Effector CD8-positive, alpha-beta T cell (primary cell): ENCODE measurements at regions not wholly inside any gene's neighbourhood (a gene's known extent, or its start where the extent isn't known, plus 50 kb on each side); places are given as distances from the start of the nearest gene placed in this dataset.

Experiments
- DNase-seq: peaks from one replicate; lab custom pipeline; 2025; lab: John Stamatoyannopoulos, UW

DNA sequence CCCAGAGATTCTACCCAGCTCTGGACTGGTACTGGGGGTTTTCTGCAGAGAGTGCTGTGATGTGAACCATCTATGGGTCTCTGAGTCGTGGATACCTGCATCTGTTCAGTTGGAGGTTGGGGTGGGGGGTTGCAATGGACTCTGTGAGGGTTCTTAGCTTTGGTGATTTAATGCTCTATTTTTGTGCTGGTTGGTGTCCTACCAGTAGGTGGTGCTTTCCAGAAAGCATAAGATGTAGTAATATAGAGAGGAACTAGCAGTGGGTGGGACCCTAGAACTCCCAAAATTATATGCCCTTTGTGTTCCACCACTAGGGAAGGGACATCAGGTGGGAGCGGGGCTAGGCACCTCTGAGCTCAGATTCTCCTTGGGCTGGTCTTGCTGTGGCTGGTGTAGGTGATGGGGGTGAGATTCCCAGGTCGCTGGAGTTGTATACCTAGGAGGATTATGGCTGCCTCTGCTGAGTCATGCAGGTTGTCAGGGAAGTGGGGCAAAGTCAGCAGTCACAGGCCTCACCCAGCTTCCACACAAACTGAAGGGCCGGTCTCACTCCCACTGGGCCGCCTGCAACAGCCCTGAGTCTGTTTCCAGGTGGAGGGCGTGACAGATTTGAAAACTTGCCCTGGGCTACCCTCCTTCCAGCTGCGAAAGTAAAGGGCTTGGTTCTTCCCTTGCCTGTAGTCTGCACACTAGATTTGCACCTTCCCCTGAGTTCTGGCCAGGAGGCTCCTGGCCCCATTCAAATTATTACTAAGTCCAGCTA is 573.0 kb upstream of the SLITRK1 start:
- no peak for DNase-seq

DNA sequence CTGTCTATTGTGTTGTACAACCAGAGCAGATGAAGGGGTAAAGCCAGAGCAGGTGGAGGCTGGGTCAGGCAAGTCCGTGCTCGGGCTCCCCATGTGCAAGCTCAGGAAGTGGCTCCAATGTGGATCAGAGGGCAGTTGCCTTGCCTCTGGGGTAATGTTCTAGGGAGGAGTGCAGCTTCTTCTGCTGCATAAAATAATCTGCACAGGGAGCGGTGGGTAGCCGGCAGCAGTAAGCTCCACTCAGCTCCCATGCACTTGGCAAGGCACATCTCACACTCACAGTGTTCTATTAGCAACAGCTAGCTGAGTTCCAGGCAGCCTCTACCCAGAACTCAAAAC is 565.3 kb upstream of the SLITRK1 start:
- no peak for DNase-seq

DNA sequence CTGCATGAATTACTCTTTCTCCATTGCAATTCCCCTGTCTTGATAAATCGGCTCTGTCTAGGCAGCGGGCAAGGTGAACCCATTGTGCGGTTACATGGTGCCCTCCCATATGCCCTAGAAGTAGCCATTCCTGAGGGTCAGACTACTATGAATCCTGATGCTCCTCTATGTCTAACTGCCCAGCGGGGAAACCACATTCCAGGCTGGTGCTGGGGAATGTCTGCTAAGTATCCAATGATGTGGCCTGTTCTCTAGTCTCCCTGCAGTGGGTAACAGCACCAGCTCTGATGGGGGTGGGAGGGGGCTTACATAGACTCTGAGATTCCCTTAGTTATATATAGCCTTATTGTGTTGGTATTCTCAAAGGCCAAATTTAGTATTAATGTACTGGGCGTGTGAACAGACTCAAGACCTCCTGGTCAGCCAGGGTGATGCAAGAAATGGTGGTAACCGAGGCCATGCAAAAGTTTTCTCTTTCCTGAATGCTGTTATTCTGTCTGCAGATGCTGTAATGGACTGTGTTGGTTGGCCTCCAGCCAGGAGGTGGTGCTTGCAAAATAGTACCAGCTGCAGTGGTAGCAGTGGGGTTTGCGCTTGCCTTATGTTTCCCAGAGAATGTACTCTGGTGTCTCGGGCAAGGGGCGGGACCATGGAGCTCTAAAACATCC is 564.8 kb upstream of the SLITRK1 start:
- no peak for DNase-seq

DNA sequence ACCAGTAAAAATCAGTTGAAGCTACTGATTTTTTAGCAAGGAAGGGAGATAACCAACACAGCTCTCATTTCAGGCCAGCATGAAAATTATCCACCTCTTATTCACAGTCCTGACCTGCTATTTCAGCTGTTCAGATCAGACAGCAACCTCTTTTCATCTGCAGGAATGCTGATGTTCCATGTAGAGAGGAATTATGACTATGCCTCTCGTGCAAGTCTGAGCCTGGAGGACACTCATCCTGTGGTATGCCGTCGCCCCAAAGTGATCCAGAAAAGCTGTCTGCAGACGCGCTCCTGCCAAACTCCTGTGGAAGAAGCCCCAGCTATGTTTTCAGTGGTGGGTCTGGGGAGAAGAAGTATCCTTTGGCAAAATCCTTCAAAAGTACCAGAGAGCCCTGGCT is 563.5 kb upstream of the SLITRK1 start:
- no peak for DNase-seq

DNA sequence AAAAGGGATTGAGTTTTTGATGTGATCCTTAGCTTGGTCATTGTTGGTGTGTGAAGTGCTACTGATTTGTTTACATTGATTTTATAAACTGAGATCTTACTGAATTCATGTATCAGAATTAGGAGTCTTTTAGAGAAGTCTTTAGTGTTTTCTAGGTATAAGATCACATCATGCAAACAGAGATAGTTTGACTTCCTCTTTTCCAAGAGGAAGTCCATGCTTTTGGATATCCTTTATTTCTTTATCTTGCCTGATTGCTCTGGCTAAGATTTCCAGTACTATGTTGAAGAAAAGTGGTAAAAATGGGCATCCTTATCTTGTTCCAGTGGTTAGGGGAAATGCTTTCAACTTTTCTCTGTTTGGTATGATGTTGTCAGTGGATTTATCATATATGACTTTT is 561.2 kb upstream of the SLITRK1 start:
- DNase-seq: no peak

DNA sequence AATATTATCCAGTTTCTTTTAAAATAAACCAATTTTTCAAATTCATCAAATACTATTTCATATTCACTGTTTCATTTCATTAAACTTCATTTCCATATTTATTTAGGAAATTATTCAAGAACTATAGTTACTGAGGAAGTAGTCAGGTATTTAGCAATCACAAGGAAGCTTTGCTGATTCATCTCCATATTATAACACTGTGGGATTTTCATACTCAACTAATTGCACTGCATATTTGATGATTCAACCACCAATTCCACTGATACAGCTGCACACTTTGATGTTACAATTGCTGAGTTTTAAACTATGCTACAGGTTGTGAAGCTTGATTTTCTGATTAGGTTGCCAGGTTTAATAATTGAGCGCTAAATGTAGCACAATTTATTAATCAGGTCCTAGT is 556.8 kb upstream of the SLITRK1 start:
- DNase-seq: no peak

DNA sequence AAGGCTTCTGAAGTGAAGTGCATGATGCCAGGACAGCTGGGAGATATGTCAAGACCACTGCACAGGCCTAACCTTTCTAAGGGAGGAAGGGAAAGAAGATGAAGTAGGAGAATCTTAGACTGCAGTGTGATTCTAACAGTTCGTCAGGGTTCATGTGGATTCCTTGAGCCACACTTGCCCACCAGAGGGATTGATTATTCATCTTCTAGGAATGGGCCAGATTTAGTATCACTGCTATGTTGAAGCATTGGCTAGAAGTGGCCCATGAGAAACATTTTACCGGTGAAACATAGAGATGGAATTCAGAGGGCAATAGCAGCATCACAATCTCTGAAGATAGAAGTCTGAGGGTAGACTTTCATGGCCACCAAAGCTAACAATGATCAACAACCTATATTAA is 550.8 kb upstream of the SLITRK1 start:
- DNase-seq: no peak

DNA sequence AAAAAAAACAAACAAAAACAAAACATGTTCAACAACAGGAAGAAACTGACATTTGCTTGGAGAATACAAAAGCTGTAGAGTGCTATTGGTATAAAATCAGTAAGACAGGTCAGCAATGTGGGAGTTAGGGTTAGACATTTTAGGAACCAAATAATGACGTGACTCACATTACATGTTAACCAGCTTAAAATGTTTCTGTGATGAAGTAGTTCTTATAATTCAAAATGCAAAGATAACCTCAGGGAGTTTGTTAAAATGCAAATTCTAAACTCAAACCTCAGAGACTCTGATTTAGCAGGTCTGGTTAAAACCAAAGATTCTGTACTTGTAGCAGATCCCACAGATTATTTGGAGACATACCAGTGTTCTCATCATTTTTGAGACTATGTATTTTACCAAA is 549.4 kb upstream of the SLITRK1 start:
- DNase-seq: no peak

DNA sequence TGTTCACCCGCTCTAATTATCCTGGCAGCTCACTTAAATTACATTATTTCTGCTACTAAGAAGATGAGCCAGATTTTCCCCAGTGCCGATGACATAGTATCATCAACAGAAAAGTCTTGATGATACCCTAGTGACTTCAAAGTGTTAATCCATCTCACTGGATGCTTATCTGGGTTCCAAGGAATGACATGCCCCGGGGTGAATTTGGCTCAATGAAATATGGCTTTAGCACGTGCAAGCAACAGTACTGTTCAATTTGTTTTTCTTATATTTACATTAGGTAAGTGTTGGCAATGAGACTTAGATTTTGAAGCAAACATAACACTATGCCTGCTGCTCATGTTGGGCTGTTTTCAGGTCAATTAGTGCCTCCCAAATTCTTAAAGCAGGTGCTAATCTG is 548.2 kb upstream of the SLITRK1 start:
- no peak for DNase-seq

DNA sequence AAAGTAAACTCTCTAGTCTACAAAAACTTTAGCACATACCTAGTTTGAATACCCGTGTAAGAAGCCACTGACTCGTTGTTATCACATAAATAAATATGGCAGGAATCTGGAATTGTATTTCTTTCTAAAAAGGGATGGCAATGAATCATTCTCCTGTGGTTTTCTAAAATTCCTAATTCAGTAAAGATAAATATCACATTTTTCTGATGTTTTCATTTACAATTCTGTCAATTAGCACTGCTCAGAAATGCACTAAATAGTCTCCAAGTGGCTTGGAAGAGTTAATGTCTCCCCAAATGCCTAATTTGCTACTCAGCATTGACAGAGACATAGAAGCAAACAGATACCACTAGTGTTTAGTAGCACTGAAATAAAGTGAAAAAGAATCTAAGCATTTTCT is 547.7 kb upstream of the SLITRK1 start:
- DNase-seq: no peak

DNA sequence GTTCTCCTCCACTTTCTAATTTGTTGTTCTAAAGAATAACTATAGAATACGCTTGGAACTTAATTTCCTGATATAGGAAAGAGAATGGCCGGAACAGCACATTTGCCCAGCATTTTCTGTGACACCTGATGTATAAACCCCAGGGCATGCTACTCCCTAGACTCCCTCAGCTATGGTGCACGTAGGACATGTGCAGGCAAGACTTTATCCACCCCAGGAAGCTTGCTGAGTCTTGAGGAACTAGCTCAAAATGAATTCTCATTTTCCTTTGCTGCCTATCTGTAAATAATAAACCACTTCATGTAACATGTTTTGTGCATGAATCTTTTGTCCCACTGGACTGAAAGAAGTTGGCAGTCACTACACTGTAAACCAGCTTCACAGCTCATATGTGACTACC is 535.8 kb upstream of the SLITRK1 start:
- DNase-seq: no peak

DNA sequence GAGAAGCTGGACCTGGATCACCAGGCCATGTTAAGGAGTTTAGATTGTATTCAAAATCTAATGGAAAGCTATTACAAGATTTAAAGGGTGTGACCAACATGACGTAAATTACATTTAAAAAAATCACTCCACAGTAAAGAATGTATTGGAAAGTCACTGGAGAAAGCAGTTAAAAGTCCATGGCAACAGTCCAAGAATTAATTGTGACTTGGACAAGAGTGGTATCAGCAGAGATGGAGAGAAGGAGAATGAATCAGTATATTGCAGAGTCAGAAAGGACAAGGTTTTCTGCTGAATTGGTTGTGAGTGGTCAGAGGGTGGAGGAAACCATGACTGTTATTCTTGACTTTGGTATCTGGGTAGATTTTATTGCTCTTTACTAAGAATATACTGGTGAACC is 535.1 kb upstream of the SLITRK1 start:
- DNase-seq: no peak

DNA sequence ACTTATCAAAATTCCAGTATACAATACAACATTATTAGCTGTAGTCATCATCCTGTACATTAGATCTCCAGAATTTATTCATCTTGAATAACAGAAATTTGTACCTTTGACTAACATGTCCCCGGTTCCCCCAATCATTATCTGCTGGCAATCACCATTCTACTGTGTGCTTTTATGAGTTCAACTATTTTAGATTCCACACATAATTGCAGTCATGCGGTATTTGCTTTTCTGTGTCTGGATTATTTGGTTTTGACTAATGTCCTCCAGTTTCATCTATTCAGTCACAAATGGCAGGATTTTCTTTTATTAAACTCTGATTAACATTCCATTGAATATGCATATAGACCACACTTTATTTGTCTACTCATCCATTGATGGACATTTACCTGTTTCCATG is 530.7 kb upstream of the SLITRK1 start:
- DNase-seq: no peak

DNA sequence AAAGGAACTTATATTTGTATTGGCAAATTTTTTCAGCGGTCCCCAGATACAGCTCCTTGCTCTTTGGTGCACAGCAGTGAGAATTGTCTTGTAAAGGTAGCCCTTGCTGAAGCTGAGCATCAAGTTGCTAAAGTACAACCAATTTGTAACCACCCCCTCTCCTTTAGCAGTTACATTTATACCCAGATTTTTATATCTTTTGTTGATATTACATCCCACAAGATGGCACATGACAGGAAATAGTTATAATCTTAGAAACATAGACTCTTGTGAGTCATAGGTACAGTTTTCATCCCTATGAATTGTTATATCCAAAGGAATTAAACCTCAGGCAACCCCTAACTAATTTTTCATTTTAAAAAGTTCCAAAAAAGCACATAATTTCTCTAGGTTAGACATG is 523.0 kb upstream of the SLITRK1 start:
- no peak for DNase-seq

DNA sequence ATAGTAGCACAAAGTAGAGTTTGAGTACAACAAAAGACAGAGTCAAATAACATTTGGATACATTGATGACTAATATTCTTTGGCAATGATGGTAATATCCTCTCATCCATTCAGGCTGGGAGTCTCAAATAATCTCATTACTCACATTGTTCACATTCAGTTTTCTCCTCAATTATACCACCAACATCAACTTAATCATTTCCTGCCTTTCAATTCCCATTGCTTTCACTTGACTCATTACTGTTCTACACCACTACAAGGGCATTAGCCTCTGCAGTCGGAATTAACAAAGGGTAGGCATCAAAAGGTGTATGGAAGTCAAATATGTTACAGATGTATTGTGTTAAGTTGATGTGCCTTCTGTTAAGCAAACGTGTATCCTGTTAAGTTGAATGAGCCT is 518.4 kb upstream of the SLITRK1 start:
- DNase-seq: no peak

DNA sequence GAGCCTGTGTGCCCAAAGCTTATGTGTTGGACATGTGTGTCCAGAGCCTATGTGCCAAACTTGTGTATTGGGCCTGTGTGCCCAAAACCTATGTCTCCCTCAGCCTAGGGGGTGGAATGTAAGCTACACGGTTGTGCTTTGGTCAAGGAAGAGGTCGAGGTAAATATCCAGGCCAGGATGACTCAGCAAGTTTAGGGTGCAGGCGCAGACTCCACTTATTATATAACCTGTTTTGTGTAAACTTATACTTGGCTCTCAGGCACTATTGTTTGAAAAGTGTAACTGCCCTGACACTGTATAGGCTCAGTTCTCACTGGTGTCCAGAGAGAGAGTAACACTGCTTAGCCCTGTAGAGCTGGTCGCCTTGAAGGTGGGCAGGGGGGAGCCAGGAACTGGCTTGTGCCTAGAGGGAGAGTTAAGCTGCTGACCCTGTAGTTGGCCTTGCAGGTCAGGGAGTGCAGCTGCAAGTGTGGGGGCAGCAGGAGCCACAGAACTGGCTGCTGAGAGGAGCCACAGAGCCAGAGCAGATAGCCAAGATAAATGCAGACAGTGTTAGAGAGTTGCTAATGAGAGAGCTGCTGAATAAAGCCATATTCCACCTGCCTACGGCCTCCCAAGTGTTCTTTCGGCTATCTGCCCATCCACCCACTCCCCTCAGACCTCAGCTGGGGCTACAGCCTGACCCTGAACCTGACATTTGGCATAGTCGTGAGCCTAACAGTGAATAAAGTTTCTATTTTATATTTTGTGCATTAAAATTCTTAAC is 517.2 kb upstream of the SLITRK1 start:
- DNase-seq: no peak

DNA sequence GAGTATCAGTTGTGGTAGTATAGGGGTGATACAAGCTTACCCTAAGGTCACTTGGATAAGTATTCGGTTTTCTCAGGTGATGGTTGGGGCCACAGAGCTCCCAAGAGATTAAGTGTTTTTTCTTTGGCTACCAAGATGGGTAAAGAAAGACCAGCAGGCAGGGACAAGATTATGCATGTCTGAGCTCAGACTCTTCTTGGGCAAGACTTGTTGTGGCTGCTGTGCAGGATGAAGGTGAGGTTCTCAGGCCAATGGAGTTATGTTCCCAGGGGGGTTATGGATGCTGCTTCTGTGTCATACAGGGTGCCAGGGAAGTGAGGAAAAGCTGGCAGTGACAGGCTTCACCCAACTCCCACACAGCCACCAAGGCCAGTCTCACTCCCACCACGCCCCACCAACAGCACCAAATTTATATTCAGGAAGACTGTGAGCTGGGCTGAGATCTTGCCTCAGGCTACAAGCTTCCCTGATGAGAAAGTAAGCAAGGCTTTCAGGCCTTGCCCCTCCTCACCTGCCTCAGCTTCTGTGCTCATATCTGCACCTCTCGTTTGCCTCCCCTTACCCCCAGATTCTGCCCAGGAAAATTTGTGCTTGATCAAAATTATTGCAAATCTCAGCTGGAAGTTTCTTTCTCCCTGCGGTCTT is 511.8 kb upstream of the SLITRK1 start:
- DNase-seq: no peak

DNA sequence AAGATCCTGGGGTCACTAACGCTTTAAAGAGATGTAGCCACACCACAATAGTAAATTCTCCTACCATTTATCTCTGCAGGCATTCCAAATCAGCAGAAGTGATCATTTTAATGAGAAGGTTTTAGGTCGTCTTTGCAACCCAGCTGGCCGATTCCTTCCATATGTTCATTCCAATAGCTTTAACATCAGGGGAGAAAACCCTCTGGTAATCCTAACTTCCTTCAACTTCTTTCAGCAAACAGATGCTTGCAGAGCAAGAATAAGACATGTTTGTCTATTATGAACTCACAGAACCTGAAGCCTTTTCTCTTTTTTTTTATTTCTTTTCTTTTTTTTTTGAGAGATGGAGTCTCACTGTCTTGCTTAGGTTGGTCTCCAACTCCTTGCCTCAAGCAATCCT is 498.6 kb upstream of the SLITRK1 start:
- DNase-seq: no peak

DNA sequence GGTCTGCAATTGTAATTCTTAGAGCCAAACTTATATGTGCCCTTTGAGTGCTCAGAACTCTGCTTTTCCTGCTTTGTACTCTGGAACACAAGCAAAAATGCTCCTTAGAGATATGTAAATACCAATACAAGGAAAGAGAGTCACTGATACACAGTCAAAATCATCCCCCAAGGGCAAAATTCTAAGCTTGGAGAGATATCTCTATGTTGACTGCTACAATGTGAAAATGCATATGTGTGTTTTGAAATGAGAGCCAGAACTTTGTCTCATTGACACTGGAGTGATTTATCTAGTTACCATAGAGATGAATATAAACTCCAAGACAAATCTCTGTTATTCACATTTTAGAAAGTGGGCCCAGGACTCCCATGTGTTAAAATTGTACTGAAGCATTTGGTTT is 494.8 kb upstream of the SLITRK1 start:
- DNase-seq: no peak

DNA sequence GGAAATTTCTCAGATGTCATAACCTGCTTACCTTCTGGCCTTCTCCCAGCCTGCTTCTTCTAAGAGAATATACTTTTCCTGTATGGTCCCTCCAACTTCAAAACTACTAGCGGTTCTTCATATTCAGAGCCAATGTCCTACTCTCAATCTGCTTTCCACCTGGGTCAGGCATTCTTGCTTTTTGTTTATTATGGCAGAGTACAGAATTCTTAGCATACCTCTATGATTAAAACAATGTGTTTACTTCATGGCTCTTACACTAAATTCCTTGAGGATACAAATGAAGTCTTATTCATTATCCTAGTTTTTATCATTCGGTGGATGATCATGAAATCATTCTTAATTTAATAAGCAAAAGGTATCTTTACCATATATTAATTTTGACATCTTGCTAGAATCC is 484.2 kb upstream of the SLITRK1 start:
- DNase-seq: no peak

DNA sequence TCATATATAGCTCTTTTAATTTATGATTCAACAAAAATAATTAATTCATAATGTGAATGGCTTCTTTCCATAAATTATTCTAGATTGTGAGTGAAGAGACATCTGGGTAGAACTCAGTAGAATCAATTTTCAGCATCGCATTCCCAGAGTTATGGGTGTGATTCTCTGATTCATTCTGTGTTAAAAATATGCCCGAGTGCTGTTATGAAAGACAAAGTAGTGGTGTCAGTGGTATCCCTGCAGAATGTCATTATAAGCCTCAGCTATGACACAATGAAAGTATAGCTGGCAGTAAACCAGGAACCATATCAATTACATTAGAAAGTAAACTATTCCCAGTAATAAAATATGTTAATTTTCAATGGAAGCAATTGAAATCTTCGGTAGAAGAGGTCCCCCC is 480.5 kb upstream of the SLITRK1 start:
- DNase-seq: no peak

DNA sequence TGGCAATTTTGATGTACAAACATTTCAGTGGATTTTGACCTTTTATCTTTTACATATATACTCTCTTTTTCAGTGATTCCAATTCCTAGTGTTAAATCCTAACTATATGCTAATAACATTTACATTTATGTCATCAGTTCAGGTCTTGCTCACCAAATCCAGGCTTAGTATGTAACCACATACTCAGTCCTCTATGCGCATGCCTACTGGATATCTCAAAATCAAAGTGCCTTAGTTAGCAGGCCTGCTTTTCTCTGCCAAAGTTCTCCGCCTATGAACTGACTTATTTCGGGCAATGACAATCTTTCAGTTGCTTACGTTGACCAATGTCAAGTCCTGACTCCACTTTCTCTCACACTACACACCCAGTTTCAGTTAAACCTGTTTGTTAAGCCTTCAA is 478.5 kb upstream of the SLITRK1 start:
- no peak for DNase-seq

DNA sequence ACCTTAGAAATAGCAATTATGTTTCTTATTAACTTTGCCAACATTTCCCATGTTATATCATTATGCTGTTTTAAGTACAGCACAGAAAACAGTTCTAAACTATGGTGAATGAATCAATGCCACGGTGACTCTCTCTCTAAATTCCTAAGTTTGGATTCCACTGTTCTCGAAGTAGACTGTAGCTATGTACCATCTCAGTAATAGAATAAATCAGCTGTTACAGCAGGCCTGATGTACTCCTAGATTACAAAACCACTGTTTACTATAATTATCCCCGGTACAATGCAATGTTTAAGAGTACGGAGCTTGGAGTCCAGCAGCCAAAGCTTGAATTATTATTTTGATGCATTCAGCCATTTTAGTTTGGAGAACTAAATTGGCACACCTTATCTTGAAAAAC is 476.3 kb upstream of the SLITRK1 start:
- DNase-seq: no peak
